Lung microvascular endothelial cell (primary cell): ENCODE measurements at regions not wholly inside any gene's neighbourhood (a gene's known extent, or its start where the extent isn't known, plus 50 kb on each side); places are given as distances from the start of the nearest gene placed in this dataset.
A peak's percentile ranks its signal among the peaks of the same experiment; 100 is the strongest.
"Not testable (repeated sequence)": the region's sequence is repeated elsewhere in the genome, so short reads cannot be mapped to it uniquely, and the experiment has no call there.

Experiments
- DNase-seq, 2 donors: peaks; one replicate each; pipeline versions ENCODE4 v3.0.0 to v3.0.0-alpha.2; 2010; ENCODE audit warnings: low read depth in 2 of 2

DNA sequence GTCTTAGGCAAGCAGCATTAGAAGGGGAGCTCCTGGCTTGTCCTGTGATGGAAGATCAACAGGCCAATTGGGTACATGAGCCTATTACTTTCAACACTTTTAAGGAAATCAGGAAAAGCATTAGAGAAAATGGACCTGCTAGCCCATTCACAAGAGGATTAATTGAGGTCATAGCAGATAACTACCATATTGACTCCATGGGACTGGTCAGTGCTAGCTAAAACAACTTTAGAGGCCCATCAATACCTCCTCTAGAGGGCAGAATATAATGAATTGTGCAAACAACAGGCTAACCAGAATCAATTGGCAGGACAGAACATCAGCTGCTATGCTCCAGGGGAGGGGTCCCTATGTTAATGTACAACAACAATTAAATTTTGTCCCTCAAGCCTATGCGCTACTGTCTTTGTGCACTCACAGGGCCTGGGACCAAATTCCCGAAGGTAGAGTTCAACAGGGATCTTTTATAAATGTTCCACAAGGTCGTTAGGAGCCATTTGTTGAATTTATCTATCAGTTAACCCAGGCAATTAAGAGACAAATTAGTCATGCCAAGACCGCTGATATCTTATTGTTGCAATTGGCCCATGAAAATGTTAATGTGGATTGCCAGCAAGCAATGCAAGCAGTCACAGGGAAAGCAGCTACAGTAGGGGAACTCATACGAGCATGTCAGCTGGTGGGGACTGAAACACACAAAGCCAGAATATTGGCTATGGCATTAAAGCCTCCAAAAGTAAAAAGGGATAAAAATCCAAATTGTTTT, 106.6 kb upstream of the BTN3A2 start:
- peak; percentile 12 to 22 for DNase-seq

GRCh38 chr6:26260110-26260637, 104.8 kb upstream of the BTN3A2 start:
- DNase-seq, result no peak

- DNase-seq, result no peak
Observed at GRCh38 chr6:26260725-26261490, 104.1 kb upstream of the BTN3A2 start.

- no peak for DNase-seq
Observed at GRCh38 chr6:26264547-26264946, 100.5 kb upstream of the BTN3A2 start.

GRCh38 chr6:26267083-26267589, 97.9 kb upstream of the BTN3A2 start:
- DNase-seq, result no peak

GRCh38 chr6:26268659-26269402, 96.2 kb upstream of the BTN3A2 start:
- peak in 1 of 2 donors; percentile 7 for DNase-seq

DNA sequence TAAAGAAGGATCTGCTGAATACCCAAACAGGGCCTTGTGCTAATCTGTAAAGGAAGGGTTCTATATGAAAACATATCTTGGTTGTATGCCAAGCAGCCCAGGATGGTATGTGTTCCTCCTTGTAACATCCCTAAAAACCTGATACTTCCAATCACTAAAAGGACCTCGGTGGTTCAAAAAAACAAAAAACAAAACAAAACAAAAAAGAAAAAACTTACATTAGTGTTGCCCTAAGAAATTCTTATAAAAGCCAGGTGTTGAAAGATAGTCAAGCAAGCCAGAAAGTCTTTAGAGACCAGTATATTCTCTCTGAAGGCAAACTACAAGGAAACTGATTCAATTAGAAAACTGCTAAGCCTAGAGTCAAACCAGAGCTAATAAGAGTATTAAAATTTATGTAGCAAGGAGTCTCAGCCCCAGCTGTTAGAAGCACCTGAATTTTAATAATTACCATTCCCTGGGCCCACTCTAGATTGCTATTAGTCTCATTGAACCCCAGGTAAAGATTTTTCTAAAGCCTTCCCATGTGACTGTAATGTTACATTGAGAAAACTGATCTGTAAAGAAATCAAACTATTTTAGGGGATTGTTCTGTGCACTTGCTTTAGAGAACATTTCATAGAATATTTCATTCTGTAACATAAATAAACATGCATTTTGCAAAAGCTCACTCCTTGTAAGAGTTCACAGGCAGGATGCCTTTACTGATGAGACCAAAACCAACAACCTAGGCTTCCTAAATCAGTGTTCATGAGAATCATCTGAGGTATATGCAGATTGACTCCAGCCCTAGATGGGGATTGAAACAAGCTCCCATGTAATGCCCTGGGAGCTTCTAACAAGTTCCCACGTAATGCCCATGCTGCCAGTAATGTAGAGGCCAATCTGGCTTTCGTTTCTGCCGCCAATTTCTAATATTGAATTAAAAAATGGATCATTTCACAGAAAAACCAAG, 95.2 kb upstream of the BTN3A2 start:
- no peak for DNase-seq

- peak in 1 of 2 donors; percentile 27 for DNase-seq
Observed at GRCh38 chr6:26270486-26270861, 94.5 kb upstream of the BTN3A2 start.

- DNase-seq, result peak; percentile 81 to 86
Observed at GRCh38 chr6:26270903-26271667, 93.9 kb upstream of the BTN3A2 start.

DNA sequence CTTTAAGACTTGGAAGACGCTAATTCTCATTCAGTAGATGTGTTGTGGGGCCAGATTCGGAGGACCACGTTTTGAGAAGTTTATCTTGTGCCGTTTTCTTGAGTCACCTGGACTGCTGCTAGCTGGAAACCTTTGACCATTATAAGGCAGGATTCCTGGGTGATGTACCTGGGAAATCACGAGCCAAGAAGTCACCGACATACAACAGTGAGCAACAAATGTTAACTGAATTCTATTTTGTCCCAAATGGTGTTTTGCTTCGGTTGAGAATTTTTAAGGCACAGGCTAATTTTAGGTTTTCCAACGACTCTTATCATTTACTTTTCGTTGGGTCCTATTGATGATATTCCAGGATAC, 93.4 kb upstream of the BTN3A2 start:
- DNase-seq, result no peak

DNA sequence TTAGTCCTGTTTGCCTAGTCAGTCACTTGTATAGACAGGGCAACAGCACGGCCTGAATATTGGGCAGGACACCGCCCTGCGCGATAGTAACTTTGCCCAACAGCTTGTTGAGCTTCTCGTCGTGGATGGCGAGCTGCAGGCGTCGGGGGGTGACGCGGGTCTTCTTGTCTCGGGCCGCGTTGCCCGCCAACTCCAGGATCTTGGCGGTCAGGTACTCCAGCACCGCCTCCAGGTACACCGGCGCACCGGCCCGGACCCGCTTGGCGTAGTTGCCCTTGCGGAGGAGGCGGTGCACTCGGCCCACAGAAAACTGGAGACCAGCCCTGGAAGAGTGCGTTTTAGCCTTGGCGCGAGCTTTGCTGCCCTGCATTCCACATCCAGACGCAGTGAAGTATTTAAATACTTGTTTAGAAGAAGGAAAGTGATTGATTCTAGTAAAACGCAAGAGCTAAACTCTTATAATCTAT, 92.8 kb upstream of the BTN3A2 start:
- no peak for DNase-seq

DNA sequence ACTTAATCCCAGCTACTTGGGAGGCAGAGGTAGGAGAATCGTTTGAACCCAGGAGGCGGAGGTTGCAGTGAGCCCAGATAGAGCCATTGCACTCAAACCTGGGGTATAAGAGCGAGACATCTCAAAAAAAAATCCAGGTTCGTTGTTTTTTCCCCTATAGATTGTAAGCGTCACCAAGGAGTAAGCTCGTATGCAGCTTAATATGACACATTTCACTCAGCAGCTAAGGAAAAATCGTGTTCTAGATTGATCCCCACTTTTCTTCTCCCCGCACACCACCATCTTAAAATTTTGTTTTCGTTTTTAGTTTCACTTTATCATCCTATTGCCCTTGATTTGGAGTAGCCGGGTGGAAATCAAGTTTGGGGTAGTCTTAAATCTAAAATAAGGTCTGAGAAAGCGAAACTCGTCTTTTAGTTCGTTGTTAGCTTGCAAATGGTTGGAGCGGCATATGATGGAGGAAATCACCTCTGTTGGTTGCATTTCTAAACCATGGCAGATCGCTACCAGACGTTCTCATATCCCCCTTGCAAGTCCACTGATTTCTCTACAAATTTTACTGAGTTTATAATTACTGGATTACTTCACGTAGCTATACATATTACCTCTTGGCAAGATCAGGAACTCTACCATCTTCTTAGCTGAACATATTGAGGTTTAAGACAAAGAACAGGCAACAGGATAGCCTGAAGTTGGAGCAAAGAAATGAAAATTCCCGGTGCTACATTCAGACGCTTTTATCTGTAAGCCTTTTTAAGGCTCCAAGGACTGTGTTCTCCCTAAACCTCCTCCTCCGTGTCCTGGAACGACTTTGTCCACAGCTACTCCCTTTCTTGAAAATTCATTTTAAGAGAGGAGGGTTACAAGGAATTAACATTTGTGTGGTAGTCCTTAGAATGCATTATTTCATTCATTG, 91.1 kb upstream of the BTN3A2 start:
- peak; percentile 16 to 19 for DNase-seq

DNA sequence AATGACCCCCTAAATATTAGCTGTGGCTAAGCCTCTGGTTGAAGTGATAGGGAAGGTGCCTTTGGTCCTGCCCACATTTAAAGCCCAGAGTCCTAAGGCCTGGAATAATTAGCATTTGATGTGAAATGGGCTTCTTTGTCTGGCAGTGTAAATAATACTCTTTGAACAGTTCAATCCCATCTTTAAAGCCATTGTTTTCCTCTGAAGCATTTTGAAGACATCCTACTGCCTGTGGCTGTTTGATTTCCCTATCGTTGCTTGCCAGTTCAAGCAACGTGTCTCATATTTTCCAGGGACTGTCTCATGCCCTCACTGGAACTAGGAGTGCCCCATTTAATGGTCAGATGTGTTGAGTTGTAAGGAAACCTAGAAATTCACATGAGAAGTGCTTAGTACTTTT, 89.3 kb upstream of the BTN3A2 start:
- no peak for DNase-seq

DNA sequence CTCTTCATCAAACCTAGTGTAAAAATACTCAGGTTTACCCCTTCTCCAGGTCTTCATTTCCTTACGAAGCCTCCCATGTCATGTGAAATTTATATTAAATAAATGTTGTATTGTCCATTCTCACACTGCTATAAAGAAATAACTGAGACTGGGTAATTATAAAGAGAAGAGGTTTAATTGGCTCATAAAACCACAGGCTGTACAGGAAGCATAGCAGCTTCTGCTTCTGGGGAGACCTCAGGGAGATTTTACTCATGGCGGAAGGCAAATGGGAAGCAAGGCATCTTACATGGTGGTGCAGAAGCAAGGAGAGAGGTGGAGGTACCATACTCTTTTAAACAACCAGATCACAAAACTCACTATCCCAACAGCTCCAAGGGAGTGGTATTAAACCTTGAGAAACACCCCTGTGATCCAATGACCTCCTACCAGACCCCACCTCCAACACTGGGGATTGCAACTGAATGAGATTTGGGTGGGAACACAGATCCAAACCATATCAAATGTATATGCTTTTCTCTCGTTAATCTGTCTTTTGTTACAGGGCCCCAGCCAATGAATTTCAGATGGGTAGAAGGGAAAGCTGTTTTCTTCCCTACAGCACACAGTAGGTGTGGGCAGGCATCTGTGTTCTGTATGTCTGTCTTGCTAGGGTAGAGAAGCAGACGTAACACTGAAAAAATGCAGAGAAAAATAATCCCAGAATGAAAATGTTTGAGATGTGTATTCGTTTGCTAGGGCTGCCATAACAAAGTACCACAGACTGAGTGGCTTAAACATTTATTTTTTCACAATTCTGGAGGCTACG, 88.0 kb upstream of the BTN3A2 start:
- no peak for DNase-seq

DNA sequence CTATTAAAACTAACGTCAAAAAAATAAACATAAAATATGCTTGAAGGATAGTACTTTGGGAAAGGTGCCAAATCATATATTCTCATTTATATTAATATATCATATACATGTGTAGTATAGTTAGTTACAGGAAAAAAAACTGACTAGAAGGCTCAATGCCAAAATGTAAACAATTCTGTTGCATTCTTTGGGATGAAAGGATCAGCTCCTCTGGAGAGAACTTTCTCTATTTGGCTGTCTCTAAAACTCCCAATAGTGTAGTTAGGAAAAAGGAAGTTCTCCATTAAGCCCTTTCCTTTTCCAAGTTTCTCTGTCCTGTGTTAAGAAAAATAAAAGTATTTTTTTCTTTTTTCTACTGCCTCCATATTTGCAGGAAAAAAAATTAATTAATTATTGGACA, 86.5 kb upstream of the BTN3A2 start:
- no peak for DNase-seq

GRCh38 chr6:26279371-26279770, 85.6 kb upstream of the BTN3A2 start:
- DNase-seq, result not testable (repeated sequence)

DNA sequence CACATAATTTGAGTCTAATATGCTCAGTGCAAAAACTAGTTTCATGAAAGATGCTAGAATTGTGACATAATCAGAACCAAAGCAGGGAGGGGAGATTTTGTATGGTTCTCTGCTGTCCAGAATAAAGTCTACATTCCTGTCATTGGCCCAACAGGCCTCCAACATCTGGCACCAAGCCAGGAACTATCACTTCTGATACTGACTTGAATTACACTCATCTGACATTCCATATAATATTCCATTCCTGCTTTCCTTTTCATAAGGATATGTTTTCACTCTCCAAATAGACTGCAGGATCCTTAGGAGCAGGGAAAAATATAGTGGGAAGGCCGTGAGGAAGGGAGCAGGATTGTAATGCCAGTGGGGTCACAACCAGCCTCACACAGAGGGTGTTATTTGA, 84.6 kb upstream of the BTN3A2 start:
- peak in 1 of 2 donors; percentile 18 for DNase-seq
